Right lobe of liver (tissue), 4 donors: ENCODE measurements at regions not wholly inside any gene's neighbourhood (a gene's known extent, or its start where the extent isn't known, plus 50 kb on each side); places are given as distances from the start of the nearest gene placed in this dataset.
A peak's percentile ranks its signal among the peaks of the same experiment; 100 is the strongest.

ENCODE experiments used
- POLR2A ChIP-seq: fragments of 450-650 bp; IDR thresholded peaks from one replicate; pipeline ENCODE4 v1.6.1; 2017; ENCODE audit warnings: antibody characterized with exemption, mild to moderate bottlenecking
- TF ChIP-seq, protein P1 (sequence below), 4 donors: fragments of 200-600 bp in 3 of 4; fragments of 450-650 bp in 1 of 4; IDR thresholded peaks; one replicate each; pipeline versions ENCODE4 v1.5.1 to v1.8.0; 2016 to 2022; ENCODE audit warnings: antibody characterized with exemption in 4 of 4, mild to moderate bottlenecking in 2 of 4
- donor health status: DM: no; HTN: no; CAD: no.
- donor health status: DM: no; HTN: no; CAD: no.
- donor health status: DM: no; HTN: yes; CAD: no.

DNA sequence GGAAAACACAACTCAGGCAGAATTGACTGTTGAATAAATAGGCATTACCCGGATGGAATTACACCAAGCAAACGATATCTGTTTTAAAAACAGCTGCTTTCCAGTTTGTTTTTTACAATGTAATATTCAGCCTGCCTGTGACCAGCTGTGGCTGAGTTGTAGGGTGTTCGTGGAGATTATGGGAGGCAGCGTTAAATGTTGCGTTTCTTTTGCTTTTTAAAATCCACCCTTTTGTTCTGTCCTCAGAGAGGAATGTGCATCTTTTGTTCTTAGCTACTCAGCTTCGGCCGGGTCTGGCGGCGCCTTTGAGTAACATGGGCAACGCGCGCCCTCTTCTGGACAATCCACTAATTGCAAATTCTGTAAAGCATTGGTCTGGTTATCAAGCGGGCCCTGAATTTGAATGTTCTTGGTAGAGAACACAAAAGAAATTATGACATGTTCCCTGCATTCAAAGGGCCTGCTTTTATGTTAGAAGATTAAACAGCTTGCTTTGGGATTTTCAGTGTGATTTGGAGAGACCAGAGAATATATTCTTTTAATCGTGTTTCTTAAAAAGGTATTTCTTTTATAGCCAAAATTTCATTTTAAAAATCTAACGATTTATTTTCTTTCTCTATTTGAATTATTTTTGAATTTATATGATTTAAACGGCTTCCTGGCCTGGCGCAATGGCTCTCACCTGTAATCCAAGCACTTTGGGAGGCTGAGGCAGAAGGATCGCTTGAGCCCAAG, 76.3 kb upstream of the TRIM2 start:
- TF ChIP-seq, protein P1, sequence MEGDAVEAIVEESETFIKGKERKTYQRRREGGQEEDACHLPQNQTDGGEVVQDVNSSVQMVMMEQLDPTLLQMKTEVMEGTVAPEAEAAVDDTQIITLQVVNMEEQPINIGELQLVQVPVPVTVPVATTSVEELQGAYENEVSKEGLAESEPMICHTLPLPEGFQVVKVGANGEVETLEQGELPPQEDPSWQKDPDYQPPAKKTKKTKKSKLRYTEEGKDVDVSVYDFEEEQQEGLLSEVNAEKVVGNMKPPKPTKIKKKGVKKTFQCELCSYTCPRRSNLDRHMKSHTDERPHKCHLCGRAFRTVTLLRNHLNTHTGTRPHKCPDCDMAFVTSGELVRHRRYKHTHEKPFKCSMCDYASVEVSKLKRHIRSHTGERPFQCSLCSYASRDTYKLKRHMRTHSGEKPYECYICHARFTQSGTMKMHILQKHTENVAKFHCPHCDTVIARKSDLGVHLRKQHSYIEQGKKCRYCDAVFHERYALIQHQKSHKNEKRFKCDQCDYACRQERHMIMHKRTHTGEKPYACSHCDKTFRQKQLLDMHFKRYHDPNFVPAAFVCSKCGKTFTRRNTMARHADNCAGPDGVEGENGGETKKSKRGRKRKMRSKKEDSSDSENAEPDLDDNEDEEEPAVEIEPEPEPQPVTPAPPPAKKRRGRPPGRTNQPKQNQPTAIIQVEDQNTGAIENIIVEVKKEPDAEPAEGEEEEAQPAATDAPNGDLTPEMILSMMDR (IDR thresholded peaks at IDR 0.05): peak; percentile 81 to 86 (median 84)
- TF ChIP-seq POLR2A: no peak
